CD14-positive monocyte (primary cell): ENCODE measurements at regions not wholly inside any gene's neighbourhood (a gene's known extent, or its start where the extent isn't known, plus 50 kb on each side); places are given as distances from the start of the nearest gene placed in this dataset.

Experiments
- DNase-seq, 3 donors: peaks; one replicate each; pipeline ENCODE4 v3.0.0-alpha.2; 2011 to 2022
- H2AFZ ChIP-seq: 2 replicates; pipeline ENCODE4 v1.6.0; 2012; ENCODE audit warnings: mild to moderate bottlenecking, low read depth, low read length, inconsistent platforms; ENCODE audit not compliant: insufficient read depth, poor library complexity, severe bottlenecking
- H3K27ac ChIP-seq, 2 donors: 1 replicate in 1 of 2; 2 replicates in 1 of 2; pipeline ENCODE4 v1.5.1; 2012 to 2013; ENCODE audit warnings: low read length in 2 of 2, control low read depth in 1 of 2, inconsistent platforms in 1 of 2, low read depth in 1 of 2, mild to moderate bottlenecking in 1 of 2
- H3K27me3 ChIP-seq, 2 donors: one replicate each; pipeline versions ENCODE4 v1.6.0 to v1.6.1; 2011 to 2013; ENCODE audit warnings: low read length in 2 of 2; ENCODE audit not compliant: control insufficient read depth in 2 of 2, insufficient read depth in 2 of 2
- H3K36me3 ChIP-seq, 2 donors: replicated peaks in 1 of 2; 1 replicate in 1 of 2; 2 replicates in 1 of 2; pipeline versions ENCODE4 v1.5.1 to v1.6.1; 2012 to 2013; ENCODE audit warnings: low read length in 2 of 2, control low read depth in 1 of 2, inconsistent platforms in 1 of 2, mild to moderate bottlenecking in 1 of 2; ENCODE audit not compliant: insufficient read depth in 2 of 2, control insufficient read depth in 1 of 2
- H3K4me1 ChIP-seq, 2 donors: 1 replicate in 1 of 2; 2 replicates in 1 of 2; pipeline versions ENCODE4 v1.5.1 to v1.6.1; 2012 to 2013; ENCODE audit warnings: low read length in 2 of 2, control low read depth in 1 of 2, inconsistent platforms in 1 of 2, mild to moderate bottlenecking in 1 of 2, moderate library complexity in 1 of 2; ENCODE audit not compliant: insufficient read depth in 2 of 2, control insufficient read depth in 1 of 2
- H3K4me2 ChIP-seq: replicated peaks from 2 replicates; pipeline ENCODE3; 2012; ENCODE audit warnings: low read length, moderate library complexity, mild to moderate bottlenecking; ENCODE audit not compliant: poor library complexity, severe bottlenecking; ENCODE audit errors: extremely low read depth
- H3K4me3 ChIP-seq, 3 experiments: fragments of 200-600 bp in 1 of 3; sonication (generic) in 1 of 3; replicated peaks in 1 of 3; 1 replicate in 2 of 3; 2 replicates in 1 of 3; pipeline ENCODE4 v1.5.1; 2011 to 2013; ENCODE audit warnings: low read length in 3 of 3, mild to moderate bottlenecking in 3 of 3, control low read depth in 2 of 3, low read depth in 2 of 3, inconsistent platforms in 1 of 3, moderate library complexity in 1 of 3
- H3K79me2 ChIP-seq: 2 replicates; pipeline ENCODE4 v1.6.0; 2012; ENCODE audit warnings: mild to moderate bottlenecking, control low read depth, inconsistent platforms, low read length, moderate library complexity; ENCODE audit not compliant: insufficient read depth
- H3K9ac ChIP-seq: 2 replicates; pipeline ENCODE4 v1.6.0; 2017; ENCODE audit warnings: low read length, mild to moderate bottlenecking; ENCODE audit not compliant: insufficient read depth, poor library complexity, severe bottlenecking
- H3K9me3 ChIP-seq, 2 donors: replicated peaks in 1 of 2; 1 replicate in 1 of 2; 2 replicates in 1 of 2; pipeline versions ENCODE4 v1.5.1 to v1.6.1; 2012 to 2013; ENCODE audit warnings: low read length in 2 of 2, control low read depth in 1 of 2; ENCODE audit not compliant: control insufficient read depth in 1 of 2, insufficient read depth in 1 of 2
- H4K20me1 ChIP-seq: 2 replicates; pipeline ENCODE4 v1.6.0; 2012; ENCODE audit warnings: mild to moderate bottlenecking, low read length, control low read depth, moderate library complexity; ENCODE audit not compliant: insufficient read depth
- H3K27ac Mint-ChIP-seq, 7 donors: one replicate each; pipeline ENCODE4 v1.8.0; 2020; ENCODE audit warnings: mild to moderate bottlenecking in 7 of 7, mixed read lengths in 7 of 7, moderate library complexity in 6 of 7, inconsistent platforms in 2 of 7
- H3K27me3 Mint-ChIP-seq, 3 donors: one replicate each; pipeline ENCODE4 v1.8.0; 2021 to 2022; ENCODE audit warnings: low read depth in 3 of 3, mild to moderate bottlenecking in 3 of 3, mixed read lengths in 3 of 3, moderate library complexity in 3 of 3, inconsistent platforms in 1 of 3
- H3K36me3 Mint-ChIP-seq, 2 donors: one replicate each; pipeline ENCODE4 v1.8.0; 2020; ENCODE audit warnings: mixed read lengths in 2 of 2, inconsistent platforms in 1 of 2, mild to moderate bottlenecking in 1 of 2
- H3K4me1 Mint-ChIP-seq: one replicate; pipeline ENCODE4 v1.8.0; 2020; ENCODE audit warnings: mild to moderate bottlenecking, mixed read lengths
- H3K4me3 Mint-ChIP-seq, 2 donors: one replicate each; pipeline ENCODE4 v1.8.0; 2020; ENCODE audit warnings: mild to moderate bottlenecking in 2 of 2, mixed read lengths in 2 of 2, moderate library complexity in 1 of 2
- H3K9me3 Mint-ChIP-seq, 7 donors: one replicate each; pipeline ENCODE4 v1.8.0; 2020 to 2022; ENCODE audit warnings: mixed read lengths in 7 of 7, mild to moderate bottlenecking in 6 of 7, moderate library complexity in 6 of 7, inconsistent platforms in 2 of 7
- intact Hi-C, 2 donors: fragments of 100-400 bp; cut with micrococcal nuclease; formaldehyde crosslinking; loops; one replicate each; pipeline versions ENCODE4 v1.15.0 to v1.15.1; 2023
- TF ChIP-seq, protein P1 (sequence below): fragments of 200-600 bp; IDR thresholded peaks from one replicate; pipeline ENCODE4 v1.8.0; 2022; ENCODE audit warnings: antibody characterized with exemption, mild to moderate bottlenecking

DNA sequence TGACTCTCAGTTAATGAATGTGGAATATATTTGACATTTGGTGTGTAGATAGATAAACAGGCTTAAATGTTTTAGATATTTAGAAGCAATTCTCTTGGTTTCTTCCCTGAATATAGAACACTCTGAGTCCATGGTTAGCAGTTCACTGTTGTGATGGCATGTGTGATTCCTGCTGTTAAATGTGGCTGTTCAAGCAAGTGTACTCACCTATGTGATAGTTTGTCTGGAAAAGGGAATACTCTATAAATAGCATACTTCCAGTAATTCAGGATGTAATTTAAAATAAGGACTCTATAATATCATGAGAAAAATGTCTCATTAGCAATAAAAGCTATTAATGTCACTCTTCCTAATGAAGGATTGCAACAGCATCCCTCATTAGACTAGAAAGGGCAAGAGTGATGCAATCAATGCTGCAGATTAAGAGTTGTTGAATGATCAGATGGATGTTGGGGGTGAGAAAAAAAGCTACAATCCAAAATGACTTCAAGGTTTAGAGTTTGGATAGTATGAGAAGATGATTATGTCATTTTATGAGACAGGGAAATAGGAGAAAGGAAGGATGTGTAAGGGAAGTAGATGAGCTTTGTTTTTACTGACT is 201.8 kb upstream of the WDFY3 start:
- H3K9ac ChIP-seq, result no peak overlapping the region
- H3K4me3 ChIP-seq, result no peak overlapping the region
- H3K79me2 ChIP-seq, result no peaks in the 10 kb centered on the region
- H3K4me3 Mint-ChIP-seq, result no peak overlapping the region
- TF ChIP-seq, protein P1, sequence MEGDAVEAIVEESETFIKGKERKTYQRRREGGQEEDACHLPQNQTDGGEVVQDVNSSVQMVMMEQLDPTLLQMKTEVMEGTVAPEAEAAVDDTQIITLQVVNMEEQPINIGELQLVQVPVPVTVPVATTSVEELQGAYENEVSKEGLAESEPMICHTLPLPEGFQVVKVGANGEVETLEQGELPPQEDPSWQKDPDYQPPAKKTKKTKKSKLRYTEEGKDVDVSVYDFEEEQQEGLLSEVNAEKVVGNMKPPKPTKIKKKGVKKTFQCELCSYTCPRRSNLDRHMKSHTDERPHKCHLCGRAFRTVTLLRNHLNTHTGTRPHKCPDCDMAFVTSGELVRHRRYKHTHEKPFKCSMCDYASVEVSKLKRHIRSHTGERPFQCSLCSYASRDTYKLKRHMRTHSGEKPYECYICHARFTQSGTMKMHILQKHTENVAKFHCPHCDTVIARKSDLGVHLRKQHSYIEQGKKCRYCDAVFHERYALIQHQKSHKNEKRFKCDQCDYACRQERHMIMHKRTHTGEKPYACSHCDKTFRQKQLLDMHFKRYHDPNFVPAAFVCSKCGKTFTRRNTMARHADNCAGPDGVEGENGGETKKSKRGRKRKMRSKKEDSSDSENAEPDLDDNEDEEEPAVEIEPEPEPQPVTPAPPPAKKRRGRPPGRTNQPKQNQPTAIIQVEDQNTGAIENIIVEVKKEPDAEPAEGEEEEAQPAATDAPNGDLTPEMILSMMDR, result no peak
- no peak overlapping the region for H3K4me2 ChIP-seq
- intact Hi-C loops, result no loop called here
- DNase-seq, result no peak
- H3K9me3 ChIP-seq, result peaks cover 0 to 11% of the 10 kb centered on the region in 2 donors
- no peaks in the 10 kb centered on the region for H3K36me3 ChIP-seq
- H3K9me3 Mint-ChIP-seq, result peaks cover 0 to 9% (median 4%) of the 10 kb centered on the region in 7 donors
- no peak overlapping the region for H3K27ac ChIP-seq
- H3K4me1 Mint-ChIP-seq, result no peaks in the 10 kb centered on the region
- no peaks in the 10 kb centered on the region for H4K20me1 ChIP-seq
- no peak overlapping the region for H2AFZ ChIP-seq
- H3K36me3 Mint-ChIP-seq, result no peaks in the 10 kb centered on the region
- H3K27me3 ChIP-seq, result no peaks in the 10 kb centered on the region
- no peak overlapping the region for H3K27ac Mint-ChIP-seq
- no peaks in the 10 kb centered on the region for H3K4me1 ChIP-seq
- H3K27me3 Mint-ChIP-seq, result no peaks in the 10 kb centered on the region

DNA sequence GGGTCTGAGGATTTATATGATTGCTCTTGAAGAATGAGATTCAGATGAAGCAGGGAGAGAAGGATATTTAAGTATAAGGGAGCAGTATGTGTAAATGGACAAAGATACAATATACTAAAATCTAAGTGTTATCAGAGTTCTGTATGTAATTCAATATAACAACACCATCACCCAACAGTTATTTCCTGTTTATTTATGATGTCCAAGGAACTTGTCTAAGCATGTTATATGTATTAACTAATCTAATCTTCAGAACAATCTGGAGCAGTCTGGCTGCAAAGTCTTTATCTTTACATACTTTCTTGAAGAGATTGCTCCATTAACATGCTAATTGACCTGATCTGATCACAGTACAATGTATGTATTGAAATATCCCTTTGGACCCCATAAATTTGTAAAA is 203.8 kb upstream of the WDFY3 start:
- TF ChIP-seq, protein P1, result no peak
- Mint-ChIP-seq H3K27me3 (no peaks in the 10 kb centered on the region), H3K4me1 (no peaks in the 10 kb centered on the region), H3K36me3 (no peaks in the 10 kb centered on the region), H3K9me3 (peaks cover 0 to 9% (median 3%) of the 10 kb centered on the region in 7 donors), H3K27ac (no peak overlapping the region), H3K4me3 (no peak overlapping the region)
- Histone ChIP-seq H3K79me2 (no peaks in the 10 kb centered on the region), H3K27ac (no peak overlapping the region), H3K36me3 (no peaks in the 10 kb centered on the region), H3K27me3 (no peaks in the 10 kb centered on the region), H3K9me3 (peaks cover 0 to 11% of the 10 kb centered on the region in 2 donors), H3K4me2 (no peak overlapping the region), H4K20me1 (no peaks in the 10 kb centered on the region), H2AFZ (no peak overlapping the region), H3K4me1 (no peaks in the 10 kb centered on the region), H3K9ac (no peak overlapping the region), H3K4me3 (no peak overlapping the region)
- intact Hi-C loops, result no loop called here
- DNase-seq, result no peak
